ENCODE measurements at regions not wholly inside any gene's neighbourhood (a gene's known extent, or its start where the extent isn't known, plus 50 kb on each side); places are given as distances from the start of the nearest gene placed in this dataset.

DNA sequence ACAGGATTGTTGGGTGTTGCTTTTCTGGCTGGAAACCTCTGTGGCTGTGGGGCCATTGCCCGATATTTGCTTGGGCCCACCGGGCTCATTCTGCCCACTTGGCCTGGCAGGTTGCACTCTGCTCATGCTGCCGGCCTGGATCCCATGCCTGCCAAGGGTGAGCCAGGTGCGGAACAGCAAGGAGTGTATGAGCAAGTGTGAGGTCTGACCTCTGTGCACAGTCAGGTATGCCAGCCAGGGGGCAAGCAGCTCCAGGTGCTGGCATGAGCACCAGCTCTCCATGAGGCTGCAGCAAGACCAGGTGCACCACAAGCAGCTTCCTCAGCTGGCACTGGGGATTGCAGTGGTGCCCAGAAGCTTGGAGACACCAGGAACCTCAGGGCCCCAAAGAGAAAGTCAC lies 65.4 kb upstream of the KIF5B start:
- TF ChIP-seq, protein P1, sequence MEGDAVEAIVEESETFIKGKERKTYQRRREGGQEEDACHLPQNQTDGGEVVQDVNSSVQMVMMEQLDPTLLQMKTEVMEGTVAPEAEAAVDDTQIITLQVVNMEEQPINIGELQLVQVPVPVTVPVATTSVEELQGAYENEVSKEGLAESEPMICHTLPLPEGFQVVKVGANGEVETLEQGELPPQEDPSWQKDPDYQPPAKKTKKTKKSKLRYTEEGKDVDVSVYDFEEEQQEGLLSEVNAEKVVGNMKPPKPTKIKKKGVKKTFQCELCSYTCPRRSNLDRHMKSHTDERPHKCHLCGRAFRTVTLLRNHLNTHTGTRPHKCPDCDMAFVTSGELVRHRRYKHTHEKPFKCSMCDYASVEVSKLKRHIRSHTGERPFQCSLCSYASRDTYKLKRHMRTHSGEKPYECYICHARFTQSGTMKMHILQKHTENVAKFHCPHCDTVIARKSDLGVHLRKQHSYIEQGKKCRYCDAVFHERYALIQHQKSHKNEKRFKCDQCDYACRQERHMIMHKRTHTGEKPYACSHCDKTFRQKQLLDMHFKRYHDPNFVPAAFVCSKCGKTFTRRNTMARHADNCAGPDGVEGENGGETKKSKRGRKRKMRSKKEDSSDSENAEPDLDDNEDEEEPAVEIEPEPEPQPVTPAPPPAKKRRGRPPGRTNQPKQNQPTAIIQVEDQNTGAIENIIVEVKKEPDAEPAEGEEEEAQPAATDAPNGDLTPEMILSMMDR (conservative IDR thresholded peaks at IDR 0.05): no peak
- TF ChIP-seq ZFX (IDR thresholded peaks at IDR 0.05): no peak
